Pons (tissue), 1 donor: ENCODE measurements at regions not wholly inside any gene's neighbourhood (a gene's known extent, or its start where the extent isn't known, plus 50 kb on each side); places are given as distances from the start of the nearest gene placed in this dataset.
"Not testable (repeated sequence)": the region's sequence is repeated elsewhere in the genome, so short reads cannot be mapped to it uniquely, and the experiment has no call there.

ENCODE experiments used
- DNase-seq: peaks from one replicate; pipeline ENCODE4 v3.0.0-alpha.2; 2016; ENCODE audit warnings: low spot score

GRCh38 chr21:17044696-17045095 lies 468.1 kb upstream of the CXADR start:
- no peak for DNase-seq

GRCh38 chr21:17045214-17045853 lies 467.5 kb upstream of the CXADR start:
- peak; percentile 54 for DNase-seq

GRCh38 chr21:17048974-17049373 lies 463.9 kb upstream of the CXADR start:
- no peak for DNase-seq

- no peak for DNase-seq
Measured at GRCh38 chr21:17050156-17050555, 462.7 kb upstream of the CXADR start.

GRCh38 chr21:17050646-17051045 lies 462.2 kb upstream of the CXADR start:
- DNase-seq, result peak; percentile 37

GRCh38 chr21:17051054-17051453 lies 461.8 kb upstream of the CXADR start:
- DNase-seq, result peak; percentile 23

GRCh38 chr21:17053321-17053720 lies 459.5 kb upstream of the CXADR start:
- no peak for DNase-seq

GRCh38 chr21:17059936-17060335 lies 452.9 kb upstream of the CXADR start:
- DNase-seq, result no peak

GRCh38 chr21:17066006-17066405 lies 446.8 kb upstream of the CXADR start:
- DNase-seq, result no peak

GRCh38 chr21:17071093-17071492 lies 441.8 kb upstream of the CXADR start:
- DNase-seq, result no peak

GRCh38 chr21:17081193-17081592 lies 431.6 kb upstream of the CXADR start:
- DNase-seq, result no peak

GRCh38 chr21:17082843-17083483 lies 429.9 kb upstream of the CXADR start:
- no peak for DNase-seq

- DNase-seq, result no peak
Measured at GRCh38 chr21:17085707-17086106, 427.1 kb upstream of the CXADR start.

- no peak for DNase-seq
Measured at GRCh38 chr21:17088500-17088899, 424.3 kb upstream of the CXADR start.

- DNase-seq, result peak; percentile 5
Measured at GRCh38 chr21:17089091-17089491, 423.8 kb upstream of the CXADR start.

- no peak for DNase-seq
Measured at GRCh38 chr21:17101696-17102095, 411.1 kb upstream of the CXADR start.

- DNase-seq, result no peak
Measured at GRCh38 chr21:17105932-17106331, 406.9 kb upstream of the CXADR start.

GRCh38 chr21:17114045-17114444 lies 398.8 kb upstream of the CXADR start:
- no peak for DNase-seq

GRCh38 chr21:17118638-17119384 lies 394.0 kb upstream of the CXADR start:
- no peak for DNase-seq

- DNase-seq, result no peak
Measured at GRCh38 chr21:17119466-17120297, 393.2 kb upstream of the CXADR start.

GRCh38 chr21:17127395-17127794 lies 385.4 kb upstream of the CXADR start:
- DNase-seq, result not testable (repeated sequence)

GRCh38 chr21:17128132-17128531 lies 384.7 kb upstream of the CXADR start:
- DNase-seq, result no peak
